ENCODE measurements at regions not wholly inside any gene's neighbourhood (a gene's known extent, or its start where the extent isn't known, plus 50 kb on each side); places are given as distances from the start of the nearest gene placed in this dataset.
A peak's percentile ranks its signal among the peaks of the same experiment; 100 is the strongest.

DNA sequence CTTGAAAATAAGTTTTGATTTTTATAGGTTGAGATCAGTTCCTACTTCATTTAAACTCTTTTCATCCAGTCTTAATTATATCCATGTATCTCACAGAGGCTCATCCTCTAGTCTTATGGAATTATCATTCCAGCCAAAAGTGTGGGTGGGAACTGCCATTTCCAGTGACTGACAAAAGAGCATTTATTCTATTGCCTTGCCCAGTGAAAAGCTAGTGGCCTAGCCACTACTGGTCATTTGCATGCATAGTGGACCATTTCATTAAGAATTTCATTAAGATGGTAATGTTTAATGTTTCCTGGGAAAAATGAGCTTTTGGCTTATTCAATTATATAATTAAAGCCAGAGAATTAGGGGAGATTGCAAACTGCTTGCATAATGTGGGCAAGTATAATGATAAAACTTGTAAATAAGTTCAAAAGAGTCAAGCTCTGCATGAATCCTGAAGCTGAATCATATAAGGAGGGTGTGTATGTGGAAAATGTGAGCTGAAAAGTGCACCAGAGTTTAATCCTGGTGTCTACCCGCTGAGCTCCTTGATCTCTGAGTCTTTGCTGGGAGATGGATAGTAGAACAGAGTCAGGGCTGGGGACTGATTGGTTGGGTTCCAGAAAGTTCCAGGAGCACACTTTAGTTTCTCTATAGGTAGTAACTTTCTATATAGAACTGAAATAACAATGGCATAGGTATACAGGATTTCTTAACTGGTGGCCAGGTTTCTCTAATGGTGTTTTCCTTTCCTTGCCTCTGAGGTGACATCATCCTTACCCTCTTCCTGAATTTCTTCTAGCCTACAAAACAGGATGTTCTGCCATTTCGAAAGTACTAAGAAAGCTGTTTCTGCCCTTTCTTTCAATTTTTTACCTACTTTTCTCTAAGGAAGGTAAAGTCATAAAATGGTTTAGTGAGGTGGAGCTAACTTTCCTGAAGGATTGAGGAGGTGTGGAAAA is 78.5 kb downstream of the KIF4B start:
- no peak overlapping the region for H3K4me3 ChIP-seq (ENCODE audit: low read length)
- DNase-seq (ENCODE audit: low read depth), result peak; percentile 67
- TF ChIP-seq, protein P1, sequence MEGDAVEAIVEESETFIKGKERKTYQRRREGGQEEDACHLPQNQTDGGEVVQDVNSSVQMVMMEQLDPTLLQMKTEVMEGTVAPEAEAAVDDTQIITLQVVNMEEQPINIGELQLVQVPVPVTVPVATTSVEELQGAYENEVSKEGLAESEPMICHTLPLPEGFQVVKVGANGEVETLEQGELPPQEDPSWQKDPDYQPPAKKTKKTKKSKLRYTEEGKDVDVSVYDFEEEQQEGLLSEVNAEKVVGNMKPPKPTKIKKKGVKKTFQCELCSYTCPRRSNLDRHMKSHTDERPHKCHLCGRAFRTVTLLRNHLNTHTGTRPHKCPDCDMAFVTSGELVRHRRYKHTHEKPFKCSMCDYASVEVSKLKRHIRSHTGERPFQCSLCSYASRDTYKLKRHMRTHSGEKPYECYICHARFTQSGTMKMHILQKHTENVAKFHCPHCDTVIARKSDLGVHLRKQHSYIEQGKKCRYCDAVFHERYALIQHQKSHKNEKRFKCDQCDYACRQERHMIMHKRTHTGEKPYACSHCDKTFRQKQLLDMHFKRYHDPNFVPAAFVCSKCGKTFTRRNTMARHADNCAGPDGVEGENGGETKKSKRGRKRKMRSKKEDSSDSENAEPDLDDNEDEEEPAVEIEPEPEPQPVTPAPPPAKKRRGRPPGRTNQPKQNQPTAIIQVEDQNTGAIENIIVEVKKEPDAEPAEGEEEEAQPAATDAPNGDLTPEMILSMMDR (IDR thresholded peaks at IDR 0.05; ENCODE audit: insufficient read depth, low read depth, low read length, missing control alignments), result no peak

DNA sequence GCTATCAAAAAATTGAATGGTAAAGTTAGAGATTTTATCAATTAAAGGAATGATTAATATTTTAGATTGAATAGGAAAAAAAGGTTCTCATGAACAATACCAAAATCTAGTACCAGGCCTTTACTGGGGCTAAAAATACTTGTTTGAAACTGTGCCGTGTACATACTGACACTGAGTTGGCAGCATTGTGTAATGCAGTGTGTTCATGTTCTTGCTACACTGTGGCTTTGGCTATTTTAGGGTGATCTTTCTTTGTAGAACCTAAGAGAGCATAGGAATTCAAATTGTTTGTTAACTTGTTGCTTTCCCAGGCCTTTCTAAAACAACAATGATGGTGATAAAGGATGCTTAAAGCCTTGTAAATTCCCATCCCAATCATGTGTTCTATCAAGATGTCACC is 80.9 kb downstream of the KIF4B start:
- TF ChIP-seq, protein P1 (IDR thresholded peaks at IDR 0.05; ENCODE audit: insufficient read depth, low read depth, low read length, missing control alignments), result no peak
- peak; percentile 35 for DNase-seq (ENCODE audit: low read depth)

DNA sequence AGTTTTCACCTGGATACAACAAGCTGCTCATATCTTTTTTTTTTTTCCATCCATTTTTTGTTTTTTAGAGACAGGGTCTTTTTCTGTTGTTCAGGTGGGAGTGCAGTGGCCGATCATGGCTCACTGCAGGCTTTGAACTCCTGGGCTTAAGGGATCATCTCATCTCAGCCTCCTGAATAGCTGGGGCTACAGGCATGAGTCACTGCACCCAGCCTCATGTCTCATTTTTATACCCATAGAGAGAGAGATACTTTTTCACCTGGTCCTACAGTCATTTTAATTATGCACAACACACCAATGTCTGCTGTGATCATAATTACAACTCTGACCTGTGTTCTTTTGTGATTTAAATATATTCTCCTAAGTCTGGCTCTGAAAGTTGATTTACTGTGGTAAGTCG is 84.4 kb downstream of the KIF4B start:
- no peak for DNase-seq (ENCODE audit: low read depth)
- no peak overlapping the region for H3K4me3 ChIP-seq (ENCODE audit: low read length)
- TF ChIP-seq, protein P1 (IDR thresholded peaks at IDR 0.05; ENCODE audit: insufficient read depth, low read depth, low read length, missing control alignments), result no peak

More for the DNA sequence above, 80.9 kb downstream of the KIF4B start:
- H3K4me3 ChIP-seq (ENCODE audit: low read length), result no peak overlapping the region

DNA sequence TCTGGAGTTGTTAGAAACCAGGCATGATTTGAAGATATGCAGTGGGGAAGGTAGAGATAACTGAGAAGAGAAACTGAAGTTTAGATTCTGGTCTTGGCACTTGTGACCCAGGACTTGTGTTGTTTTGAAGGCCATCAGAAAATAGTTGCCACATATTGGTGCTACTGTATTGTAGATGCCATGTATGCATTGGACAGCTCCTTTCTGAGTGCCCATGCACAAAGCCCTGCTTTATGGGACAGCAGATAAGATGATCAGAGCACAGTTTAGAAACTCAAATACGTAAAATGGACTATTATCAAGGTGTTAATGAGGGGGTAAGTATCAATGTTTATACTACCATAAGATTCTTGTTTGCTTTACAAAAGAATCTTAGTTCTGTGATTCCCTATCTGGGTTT is 84.9 kb downstream of the KIF4B start:
- TF ChIP-seq, protein P1 (IDR thresholded peaks at IDR 0.05; ENCODE audit: insufficient read depth, low read depth, low read length, missing control alignments), result no peak
- H3K4me3 ChIP-seq (ENCODE audit: low read length), result no peak overlapping the region
- DNase-seq (ENCODE audit: low read depth), result no peak

DNA sequence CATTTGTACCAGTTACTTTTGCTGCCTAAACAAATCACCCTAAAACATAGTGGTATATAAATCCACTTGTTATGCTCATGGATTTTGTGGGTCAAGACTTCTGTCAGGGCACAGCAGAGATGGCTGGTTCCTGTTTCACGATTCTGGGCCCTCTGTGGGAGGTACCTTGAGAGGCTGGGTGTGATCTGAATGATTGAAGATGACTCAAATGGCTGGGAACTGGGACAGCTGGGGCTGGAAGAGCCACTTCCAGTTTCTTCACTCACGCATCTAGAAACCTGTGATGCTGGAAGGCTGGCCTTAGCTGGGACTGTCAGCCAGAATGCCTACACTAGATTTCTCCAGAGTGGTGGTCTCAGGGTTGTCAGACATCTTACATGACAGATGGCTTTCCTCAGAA is 88.1 kb downstream of the KIF4B start:
- TF ChIP-seq, protein P1 (IDR thresholded peaks at IDR 0.05; ENCODE audit: insufficient read depth, low read depth, low read length, missing control alignments), result no peak
- no peak overlapping the region for H3K4me3 ChIP-seq (ENCODE audit: low read length)
- peak; percentile 68 for DNase-seq (ENCODE audit: low read depth)

DNA sequence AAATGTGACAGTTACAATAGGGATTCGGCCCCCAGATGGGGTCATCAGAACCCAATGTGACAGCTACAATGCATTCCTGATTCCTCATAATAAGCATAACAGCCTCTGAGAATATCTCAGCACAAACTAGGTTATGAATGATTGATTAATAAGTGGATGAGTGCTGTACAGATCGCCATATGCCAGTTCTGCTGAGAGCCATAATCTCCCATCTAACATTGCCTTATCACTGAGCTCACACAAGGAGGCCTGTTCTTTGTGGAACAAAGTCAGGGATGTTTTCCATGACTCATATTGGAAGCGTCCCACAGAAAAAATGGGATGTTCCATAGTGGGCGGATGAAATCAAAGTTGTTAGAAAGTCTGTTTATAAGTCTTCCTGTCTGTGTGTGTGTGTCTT is 89.6 kb downstream of the KIF4B start:
- DNase-seq (ENCODE audit: low read depth), result peak; percentile 29
- no peak overlapping the region for H3K4me3 ChIP-seq (ENCODE audit: low read length)
- TF ChIP-seq, protein P1 (IDR thresholded peaks at IDR 0.05; ENCODE audit: insufficient read depth, low read depth, low read length, missing control alignments), result no peak
